Left ventricle myocardium superior (tissue), 1 donor: ENCODE measurements at regions not wholly inside any gene's neighbourhood (a gene's known extent, or its start where the extent isn't known, plus 50 kb on each side); places are given as distances from the start of the nearest gene placed in this dataset.
"Not testable (repeated sequence)": the region's sequence is repeated elsewhere in the genome, so short reads cannot be mapped to it uniquely, and the experiment has no call there.

Experiments used
- ATAC-seq: fragments of 200-7000 bp; cut with Tn5 transposase; one replicate; pipeline ENCODE4 v1.9.1; 2020; ENCODE audit warnings: mild to moderate bottlenecking, moderate library complexity
- DNase-seq: peaks from one replicate; pipeline ENCODE4 v3.0.0-alpha.2; 2020
- intact Hi-C: fragments of 100-400 bp; cut with micrococcal nuclease; formaldehyde crosslinking; loops from one replicate; pipeline ENCODE4 v1.11.0; 2022
- donor health status: DM: no; HTN: yes; CAD: no; lungs with severe emphysema.

DNA sequence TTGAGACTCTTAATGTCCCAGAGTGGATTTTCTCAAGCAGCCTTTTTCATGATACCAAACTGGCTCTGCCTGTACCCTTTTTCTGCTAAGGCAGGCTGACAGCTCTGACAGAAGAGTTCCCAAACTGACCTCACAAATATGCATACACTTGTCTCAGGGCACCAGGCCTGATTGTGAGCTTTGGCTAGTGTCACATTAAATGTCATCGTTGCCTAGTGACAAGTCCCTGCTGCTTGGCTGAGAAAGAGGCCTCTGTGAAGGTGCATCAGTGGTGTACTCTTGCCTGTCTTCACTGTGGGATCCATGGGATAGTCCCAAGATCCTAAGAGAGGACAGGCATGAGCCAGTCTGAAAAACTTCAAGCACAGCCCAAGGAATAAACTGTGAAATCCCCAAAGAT is 68.8 kb downstream of the RBMY1J start:
- intact Hi-C loops: not testable (repeated sequence)
- ATAC-seq: peak; percentile 98

DNA sequence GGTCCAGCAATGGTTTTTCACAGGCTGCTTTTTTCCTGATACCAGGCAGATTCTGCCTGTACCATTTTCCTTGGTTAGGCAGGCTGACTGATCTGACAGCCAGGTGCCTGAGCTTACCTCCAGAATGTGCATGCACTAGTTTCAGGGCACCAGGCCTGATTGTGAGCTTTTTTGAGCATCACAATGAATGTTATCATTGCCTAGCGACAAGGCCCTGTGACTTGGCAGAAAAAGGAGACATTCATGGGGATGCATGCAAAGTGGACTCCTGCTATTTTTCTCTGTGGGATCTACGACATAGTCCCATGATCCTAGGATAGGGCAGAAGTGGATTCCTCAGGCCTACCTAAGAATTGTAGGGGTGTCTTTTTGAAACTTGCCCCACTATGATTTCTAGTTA is 74.6 kb downstream of the RBMY1J start:
- ATAC-seq: peak; percentile 84
- DNase-seq, intact Hi-C loops: not testable (repeated sequence)

More for the DNA sequence above, 68.8 kb downstream of the RBMY1J start:
- not testable (repeated sequence) for DNase-seq

DNA sequence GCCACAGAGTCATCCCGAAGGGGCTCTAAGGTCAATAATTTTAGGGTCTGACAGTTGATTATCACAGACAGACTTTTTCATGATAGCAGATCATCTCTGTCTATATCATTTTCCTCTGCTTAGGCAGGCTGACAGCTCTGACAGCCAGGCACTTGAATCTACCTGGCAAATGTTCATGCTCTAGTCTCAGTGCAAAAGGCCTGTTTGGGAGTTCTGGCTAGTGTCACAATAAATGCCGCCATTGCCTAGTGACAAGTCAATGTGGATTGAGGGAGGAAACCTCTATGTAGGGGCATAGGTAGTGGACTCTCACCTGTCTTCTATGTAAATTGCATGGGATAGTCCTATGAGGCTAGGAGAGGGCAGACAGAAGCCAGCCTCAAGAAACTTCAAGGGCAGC is 81.3 kb downstream of the RBMY1J start:
- ATAC-seq: peak; percentile 62
- intact Hi-C loops, DNase-seq: not testable (repeated sequence)

DNA sequence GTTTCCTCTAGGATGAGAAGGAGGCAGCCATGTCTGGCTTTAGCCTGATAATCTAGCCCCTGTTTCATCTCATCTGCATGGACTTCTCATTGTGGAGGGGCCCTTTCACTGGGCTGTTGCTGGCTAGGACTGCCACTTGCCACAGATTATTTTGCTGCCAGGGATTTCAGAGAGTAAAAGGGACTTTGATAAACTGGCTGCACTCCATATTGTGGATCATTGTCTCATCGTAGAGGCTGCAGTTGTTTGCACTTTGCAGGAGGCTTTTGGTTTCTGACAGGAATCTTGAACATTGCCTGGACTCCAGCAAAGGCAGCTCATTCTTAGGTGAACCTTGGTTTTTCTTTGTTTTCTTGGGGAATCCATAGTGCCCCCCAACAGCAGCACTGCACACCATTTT is 85.5 kb downstream of the RBMY1J start:
- ATAC-seq, intact Hi-C loops, DNase-seq: not testable (repeated sequence)

DNA sequence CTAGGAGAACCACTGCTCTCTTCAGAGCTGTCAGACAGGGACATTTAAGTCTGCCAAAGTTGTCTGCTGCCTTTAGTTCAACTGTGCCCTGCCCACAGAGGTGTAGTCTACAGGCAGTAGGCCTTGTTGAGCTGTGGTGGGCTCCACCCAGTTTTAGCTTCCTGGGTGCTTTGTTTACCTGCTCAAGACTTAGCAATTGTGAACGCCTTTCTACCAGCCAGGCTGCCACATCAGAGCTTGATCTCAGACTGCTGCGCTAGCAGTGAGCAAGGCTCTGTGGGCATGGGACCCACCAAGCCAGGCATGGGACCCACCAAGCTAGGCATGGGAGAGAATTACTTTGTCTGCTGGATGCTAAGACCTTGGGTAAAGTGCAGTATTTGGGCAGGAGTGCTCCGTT is 96.5 kb downstream of the RBMY1J start:
- intact Hi-C loops, DNase-seq, ATAC-seq: not testable (repeated sequence)

DNA sequence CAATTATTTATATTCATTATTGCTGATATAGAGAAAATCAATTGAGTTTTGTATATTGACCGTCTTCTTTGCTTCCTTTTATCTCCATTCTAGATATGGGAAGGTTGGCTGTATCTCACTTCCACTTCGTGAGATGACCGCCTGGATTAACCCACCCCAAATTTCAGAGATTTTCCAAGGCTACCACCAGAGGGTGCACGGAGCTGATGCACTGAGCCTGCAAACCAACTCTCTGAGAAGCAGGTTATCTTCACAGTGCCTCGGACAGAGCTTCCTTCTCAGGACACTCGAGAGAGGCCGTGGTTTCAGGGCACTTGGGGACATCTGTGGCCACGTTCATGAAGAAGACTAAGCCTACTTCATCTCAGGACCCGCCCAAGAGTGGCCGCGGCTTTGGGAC is 110.5 kb downstream of the RBMY1J start:
- intact Hi-C loops, DNase-seq: not testable (repeated sequence)
- peak; percentile 29 for ATAC-seq

DNA sequence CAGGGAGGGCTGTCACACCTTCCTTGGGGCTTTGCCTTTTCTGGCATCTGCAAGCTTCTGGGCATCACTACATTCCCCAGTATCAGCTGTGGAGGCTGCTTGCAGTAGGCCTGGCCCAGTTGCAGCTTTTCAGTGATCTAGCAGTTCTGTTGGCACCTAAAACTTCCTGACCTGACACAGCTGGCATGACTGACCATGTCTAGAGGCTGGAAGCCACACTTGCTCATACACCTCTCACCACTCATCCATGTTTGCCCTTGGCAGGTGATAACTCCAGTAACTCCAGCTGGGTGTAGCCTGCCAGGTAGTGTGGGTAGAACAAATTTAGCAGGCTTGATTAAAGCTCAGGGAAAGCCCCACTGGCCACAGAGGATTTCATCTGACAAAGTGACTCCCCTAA is 122.6 kb downstream of the RBMY1J start:
- DNase-seq, intact Hi-C loops: not testable (repeated sequence)
- peak; percentile 99 for ATAC-seq

DNA sequence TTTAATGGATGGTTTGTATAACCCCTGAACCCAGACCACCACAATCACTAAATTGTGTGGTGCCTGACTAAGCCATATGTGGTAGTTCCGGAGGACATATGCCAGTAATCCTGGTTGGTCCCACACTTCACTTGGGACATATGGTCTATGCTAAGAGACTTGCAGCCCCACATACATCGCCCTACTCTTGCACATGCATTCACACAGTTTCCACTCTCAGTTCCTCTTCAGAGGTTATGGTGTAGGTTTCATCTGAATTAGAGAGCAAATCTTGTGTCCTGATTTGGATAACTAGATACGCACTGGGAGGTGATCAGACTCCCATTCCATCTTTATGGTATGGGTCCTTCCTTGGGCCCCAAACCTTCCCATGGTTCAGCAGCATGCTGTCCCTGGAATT is 169.8 kb downstream of the RBMY1J start:
- ATAC-seq, intact Hi-C loops: not testable (repeated sequence)

DNA sequence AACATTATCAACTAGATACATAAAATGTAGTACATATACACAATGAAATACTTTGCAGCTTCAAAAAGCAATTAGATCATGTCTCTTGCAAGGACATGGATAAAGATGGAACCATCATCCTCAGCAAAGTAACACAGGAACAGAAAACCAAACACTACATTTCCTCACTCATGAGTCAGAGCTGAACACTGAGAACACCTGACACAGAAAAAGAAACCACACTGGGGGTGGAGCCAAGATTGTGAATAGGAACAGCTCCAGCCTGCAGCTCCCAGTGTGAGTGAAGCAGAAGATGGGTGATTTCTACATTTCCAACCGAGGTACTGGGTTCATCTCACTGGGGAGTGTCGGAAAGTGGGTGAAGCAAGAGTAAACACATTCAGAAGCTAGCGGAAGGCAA is 195.6 kb downstream of the RBMY1J start:
- DNase-seq, intact Hi-C loops: not testable (repeated sequence)
- ATAC-seq: peak; percentile 47

More for the DNA sequence above, 169.8 kb downstream of the RBMY1J start:
- DNase-seq: not testable (repeated sequence)

DNA sequence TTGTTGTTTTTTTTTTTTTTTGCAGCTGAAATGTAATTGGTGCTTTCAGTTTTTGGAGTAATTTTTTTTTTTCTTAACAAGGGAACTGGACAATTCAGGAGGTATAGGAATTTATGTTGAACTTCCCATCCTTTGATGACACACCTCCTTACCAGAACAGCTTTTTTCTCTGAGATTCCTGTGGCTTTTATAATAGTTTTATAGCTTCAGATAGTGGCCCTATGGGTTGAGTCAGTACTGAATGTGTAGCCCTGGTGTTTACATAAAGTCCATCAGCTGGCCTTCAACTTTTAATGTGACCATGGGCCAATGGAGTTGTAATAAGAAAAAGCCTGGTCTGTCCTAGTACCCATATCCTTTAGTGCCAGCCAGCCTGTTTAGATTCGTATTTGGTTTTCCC is 201.8 kb downstream of the RBMY1J start:
- intact Hi-C loops, ATAC-seq: not testable (repeated sequence)

DNA sequence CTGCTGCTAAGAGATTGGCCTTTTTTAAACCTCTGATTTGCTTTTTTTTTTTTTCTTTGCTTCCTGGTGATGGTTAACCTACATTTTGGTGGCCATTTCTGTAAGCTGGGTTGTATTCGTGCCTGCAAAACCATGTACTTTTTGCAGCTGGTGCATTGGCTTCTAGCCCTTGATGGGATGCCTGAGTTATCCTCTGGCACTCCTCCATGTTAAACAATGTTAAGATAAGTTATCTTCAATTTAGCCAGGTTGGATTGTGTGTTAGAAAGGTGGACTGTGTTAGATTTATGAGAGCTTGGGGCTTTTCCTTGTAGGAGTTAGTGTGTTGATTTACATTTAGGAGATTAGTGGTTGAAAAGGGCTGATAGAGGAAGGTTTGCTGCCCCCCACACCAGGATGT is 202.4 kb downstream of the RBMY1J start:
- DNase-seq, ATAC-seq, intact Hi-C loops: not testable (repeated sequence)

More for the DNA sequence above, 201.8 kb downstream of the RBMY1J start:
- DNase-seq: not testable (repeated sequence)

DNA sequence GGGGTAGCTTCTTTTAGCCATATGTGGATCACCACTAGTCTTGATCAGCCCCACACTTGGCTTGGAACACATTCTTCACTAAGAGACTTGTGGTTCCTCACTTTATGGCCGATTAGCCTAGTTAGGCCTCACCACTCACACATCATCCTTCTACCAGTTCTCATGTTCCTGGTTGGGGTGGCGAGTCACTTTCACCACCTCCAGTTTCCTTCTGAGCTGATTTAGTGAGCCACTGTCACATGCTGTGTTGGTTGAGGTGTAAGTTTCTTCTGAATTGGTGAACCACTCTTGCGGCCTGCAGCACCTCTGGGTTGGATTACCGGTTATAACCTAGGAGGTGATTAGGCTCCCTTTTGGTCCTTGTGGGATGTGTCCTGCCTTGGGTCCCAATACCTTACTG is 203.7 kb downstream of the RBMY1J start:
- intact Hi-C loops, DNase-seq, ATAC-seq: not testable (repeated sequence)

DNA sequence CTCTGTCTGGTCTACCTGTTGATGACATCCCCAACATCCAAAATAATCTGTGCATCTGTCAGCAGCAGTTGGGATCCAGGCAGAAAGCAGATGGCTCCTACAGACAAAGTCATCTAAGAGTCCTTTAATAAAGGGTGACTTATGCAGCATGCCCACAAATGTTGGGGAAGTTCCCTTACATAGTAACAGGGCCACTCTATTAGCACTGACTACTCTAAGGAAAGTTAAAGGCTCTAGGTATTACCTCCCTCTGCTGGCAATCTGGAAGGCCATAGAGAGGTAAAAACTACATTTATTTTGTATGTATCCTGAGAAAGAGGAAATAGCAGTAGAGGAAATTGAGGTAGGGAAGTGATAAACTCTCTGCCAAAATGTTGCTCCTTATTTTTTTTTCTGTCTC is 209.6 kb downstream of the RBMY1J start:
- intact Hi-C loops, ATAC-seq, DNase-seq: not testable (repeated sequence)
